HG03520 (cell line): ENCODE measurements at regions not wholly inside any gene's neighbourhood (a gene's known extent, or its start where the extent isn't known, plus 50 kb on each side); places are given as distances from the start of the nearest gene placed in this dataset.

Experiments
- ATAC-seq: cut with Tn5 transposase; IDR thresholded peaks from one replicate; pipeline ENCODE4 v1.9.1; 2021; ENCODE audit warnings: mild to moderate bottlenecking, moderate library complexity; ENCODE audit not compliant: unreplicated experiment

DNA sequence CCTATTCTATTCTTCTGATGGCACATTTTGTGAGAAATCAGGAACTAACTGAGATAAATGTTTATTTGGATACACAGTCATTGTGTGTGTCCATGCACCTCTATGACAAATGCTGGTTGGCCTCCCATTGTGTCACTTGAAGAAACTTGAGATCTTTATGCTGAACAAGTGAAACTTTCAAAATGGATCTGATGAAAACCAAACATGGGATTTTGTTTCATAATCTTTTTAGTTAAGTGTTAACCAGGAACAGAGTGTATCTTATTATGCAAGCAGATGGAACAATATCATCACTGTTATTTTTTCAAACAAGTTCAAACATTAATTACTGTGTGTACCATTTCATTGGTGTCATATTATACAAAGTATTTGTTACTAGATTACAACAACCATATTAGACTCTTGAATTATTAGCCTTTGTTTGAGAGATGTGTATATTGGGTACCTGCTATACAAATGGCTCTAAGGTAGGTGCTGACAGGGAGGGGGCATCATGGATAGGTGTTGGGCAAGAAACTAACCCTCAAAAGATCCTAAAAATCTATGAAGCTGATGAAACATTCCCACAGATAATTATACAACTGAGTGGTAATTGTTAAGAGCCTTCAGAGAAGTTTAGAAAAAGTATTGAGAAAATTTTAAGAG lies 159.8 kb downstream of the PALM2AKAP2 start:
- ATAC-seq = no peak

GRCh38 chr9:109940561-109940960 lies 160.6 kb downstream of the PALM2AKAP2 start:
- no peak for ATAC-seq

DNA sequence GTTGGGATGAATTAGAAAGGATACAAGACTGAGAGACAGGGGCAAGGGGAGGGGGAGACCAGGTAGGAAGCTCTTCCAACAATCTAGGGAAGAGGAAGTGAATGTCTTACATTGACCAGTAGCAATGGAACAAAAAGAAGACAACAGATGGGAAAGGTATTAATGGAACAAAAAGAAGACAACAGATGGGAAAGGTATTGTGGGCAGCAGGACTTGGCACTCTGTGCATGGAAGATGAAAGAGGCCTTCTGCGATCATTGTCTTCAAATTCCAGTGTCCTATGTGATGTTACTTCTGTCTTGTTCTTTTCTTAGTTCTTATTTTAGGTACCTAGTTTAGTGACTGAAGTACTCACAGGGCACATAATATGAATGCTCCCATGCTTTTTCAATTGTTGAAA lies 161.8 kb downstream of the PALM2AKAP2 start:
- no peak for ATAC-seq

- no peak for ATAC-seq
Observed at GRCh38 chr9:109945573-109945972, 165.6 kb downstream of the PALM2AKAP2 start.

DNA sequence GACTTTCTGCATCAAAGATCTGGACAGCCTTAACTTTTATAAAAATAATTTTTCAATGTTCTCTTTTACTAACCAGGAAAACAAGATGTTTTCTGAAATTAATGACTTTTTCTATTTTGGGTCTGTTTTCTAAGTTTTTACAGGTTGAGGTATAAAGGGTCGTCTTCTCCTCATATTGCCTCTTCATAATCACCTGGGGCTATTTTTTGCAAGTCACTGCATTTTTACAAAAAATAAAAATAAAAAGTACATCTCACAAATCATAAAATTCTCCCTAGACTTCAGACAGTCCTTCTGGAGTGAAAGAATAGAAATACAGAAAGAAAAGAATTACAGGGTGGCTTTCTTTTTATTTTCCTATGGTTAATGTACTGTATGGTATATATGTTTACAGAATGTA lies 168.5 kb downstream of the PALM2AKAP2 start:
- no peak for ATAC-seq

GRCh38 chr9:109950710-109951443 lies 170.9 kb downstream of the PALM2AKAP2 start:
- peak; percentile 86 for ATAC-seq

DNA sequence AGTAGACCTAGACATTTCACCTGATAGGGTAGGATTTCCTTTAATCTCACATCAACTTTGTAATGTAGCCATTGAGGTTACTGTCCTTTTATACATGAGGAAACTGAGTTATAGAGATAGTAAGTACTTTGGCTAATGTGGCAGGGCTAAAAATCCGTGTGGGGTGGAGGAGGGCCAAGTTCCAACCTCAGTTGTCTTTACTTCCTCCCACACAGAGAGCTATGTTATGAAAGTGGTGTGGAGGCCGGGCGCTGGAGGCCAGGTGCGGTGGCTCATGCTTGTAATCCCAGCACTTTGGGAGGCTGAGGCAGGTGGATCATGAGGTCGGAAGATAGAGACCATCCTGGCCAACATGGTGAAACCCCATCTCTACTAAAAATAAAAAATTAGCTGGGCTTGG lies 173.3 kb downstream of the PALM2AKAP2 start:
- no peak for ATAC-seq

DNA sequence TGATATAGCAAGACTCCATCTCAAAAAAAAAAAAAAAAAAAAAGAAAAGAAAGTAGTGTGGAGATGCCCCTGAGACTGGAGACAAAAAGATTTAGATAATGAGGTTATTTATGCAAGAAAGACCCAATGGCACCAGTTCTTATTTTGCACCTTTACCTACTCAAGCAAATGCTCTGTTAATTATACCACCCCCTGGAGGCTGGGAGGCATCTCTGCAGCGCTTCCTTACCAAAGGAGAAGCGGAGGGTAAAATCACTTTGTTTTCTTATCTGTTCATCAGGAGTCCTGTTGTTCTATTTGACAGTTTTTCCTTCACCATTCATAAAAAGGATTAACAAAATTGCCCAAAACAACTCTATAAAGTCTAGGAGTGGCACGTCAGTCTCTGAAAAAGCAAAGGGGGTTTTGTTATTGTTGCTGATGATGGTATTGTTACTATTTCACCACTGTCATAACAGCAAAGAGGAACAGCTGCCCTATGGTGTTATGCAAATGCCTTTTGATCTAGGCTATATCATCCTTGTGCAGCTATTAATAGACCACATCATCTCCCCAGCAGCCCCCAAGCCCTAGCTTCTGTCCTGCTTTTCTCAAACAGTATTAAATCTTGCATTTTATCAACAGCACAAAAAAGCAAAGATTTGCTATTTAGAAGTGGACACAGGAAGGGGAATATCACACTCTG lies 174.0 kb downstream of the PALM2AKAP2 start:
- no peak for ATAC-seq

DNA sequence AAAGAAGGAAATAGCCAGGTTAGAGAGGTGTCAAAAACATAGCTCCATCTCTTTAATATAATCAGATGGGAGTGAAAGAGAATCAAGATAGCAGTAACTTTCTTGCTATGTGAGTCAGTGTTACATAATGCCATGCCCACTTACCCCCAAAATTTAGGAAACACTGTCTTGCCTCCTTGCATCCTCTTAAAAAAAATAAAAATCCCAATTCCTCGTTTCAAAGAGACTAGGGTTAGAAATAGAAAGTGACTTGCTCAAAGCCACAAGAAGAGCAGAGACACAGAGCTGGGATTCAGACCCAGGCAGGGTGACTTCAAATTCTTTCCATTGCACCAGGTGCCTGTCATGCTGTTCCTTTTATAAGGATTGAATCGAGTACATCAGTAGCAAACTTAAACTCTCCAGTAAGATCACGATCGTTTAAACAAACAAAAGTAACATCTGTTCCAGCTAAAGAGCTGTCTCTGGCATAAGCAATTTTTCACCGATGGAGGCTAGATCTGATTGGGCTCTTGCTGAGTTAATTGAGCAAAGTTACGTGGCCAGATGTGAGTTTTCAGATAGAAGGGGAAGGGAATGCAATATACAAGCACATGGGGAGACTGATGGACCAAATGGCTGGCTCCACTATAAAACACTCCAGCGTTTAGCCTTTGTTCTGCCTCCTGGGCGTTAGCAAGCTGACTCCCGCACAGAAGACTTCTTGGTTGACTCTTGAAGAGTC lies 176.9 kb downstream of the PALM2AKAP2 start:
- ATAC-seq = no peak

DNA sequence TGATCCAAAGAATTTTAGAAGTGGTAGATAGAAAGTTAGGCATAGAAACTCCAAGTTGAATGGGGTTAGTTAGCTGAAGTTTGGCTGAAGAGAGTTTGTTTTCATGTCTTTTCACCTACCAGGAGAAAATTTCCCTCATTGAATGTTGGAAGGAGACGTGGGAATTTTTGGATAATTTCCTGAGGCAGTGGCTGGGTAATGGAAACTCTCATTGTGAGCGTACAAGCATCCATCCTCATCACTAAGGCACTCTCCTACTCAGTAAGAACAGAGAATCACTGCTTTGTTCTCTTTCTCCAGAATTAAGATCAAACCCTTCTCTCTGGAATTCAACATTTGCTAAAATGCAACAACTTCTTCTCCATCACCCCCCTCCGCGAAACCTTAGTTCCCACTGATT lies 179.7 kb downstream of the PALM2AKAP2 start:
- ATAC-seq = no peak

DNA sequence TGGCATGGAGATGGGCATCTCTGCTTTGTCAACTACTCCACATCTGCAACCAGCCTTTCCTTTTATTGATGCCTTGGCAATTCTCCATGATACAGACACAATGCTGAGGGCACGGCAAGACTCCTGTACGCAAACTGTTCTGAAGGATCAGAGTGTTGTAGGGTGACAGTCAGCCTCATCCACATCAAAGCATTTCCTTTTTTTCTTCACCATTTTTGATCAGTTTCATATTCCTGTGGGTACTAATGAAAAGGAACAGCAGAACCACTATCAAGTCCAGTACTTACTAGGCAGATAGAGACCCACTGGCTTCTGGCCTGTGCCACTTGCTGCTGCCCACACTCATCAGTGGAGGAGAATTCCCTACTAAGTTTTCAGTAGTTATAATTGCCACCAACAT lies 181.6 kb downstream of the PALM2AKAP2 start:
- no peak for ATAC-seq

GRCh38 chr9:109962215-109962614 lies 182.2 kb downstream of the PALM2AKAP2 start:
- no peak for ATAC-seq

- ATAC-seq = no peak
Observed at GRCh38 chr9:109963079-109963478, 183.1 kb downstream of the PALM2AKAP2 start.

DNA sequence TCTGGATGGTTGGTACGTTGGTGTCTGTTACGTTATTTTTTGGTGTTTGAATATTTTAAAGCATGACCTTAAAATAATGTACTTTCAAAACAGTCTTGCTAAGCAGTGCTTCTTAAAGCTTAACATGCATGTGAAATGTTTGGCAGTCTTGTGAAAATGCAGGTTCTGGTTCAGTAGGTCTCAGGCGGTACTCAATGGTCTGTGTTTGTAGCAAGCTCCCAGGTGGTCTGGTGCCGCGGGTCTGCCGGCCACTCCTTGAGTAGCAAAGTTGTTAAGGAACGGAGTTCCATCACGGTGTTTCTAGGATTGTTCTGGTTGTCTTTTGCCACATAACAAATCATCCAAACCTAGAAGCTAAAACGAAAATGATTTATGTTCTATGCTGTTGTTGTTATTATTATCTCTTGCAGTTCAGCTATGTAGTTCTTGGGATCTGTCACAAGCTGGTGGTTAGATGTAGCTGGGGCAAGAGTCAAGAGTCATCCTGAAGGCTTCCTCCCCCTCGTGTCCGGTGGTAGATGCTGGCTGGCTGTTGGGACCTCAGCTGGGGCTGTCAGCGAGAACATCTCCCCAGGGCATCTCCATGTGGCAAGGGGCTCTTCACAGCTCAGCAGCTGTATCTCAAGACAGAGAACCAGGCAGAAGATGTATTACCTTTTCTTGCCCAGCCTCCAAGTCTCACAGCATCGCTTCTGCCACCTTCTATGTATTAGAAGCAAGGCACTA lies 186.8 kb downstream of the PALM2AKAP2 start:
- peak; percentile 24 for ATAC-seq

DNA sequence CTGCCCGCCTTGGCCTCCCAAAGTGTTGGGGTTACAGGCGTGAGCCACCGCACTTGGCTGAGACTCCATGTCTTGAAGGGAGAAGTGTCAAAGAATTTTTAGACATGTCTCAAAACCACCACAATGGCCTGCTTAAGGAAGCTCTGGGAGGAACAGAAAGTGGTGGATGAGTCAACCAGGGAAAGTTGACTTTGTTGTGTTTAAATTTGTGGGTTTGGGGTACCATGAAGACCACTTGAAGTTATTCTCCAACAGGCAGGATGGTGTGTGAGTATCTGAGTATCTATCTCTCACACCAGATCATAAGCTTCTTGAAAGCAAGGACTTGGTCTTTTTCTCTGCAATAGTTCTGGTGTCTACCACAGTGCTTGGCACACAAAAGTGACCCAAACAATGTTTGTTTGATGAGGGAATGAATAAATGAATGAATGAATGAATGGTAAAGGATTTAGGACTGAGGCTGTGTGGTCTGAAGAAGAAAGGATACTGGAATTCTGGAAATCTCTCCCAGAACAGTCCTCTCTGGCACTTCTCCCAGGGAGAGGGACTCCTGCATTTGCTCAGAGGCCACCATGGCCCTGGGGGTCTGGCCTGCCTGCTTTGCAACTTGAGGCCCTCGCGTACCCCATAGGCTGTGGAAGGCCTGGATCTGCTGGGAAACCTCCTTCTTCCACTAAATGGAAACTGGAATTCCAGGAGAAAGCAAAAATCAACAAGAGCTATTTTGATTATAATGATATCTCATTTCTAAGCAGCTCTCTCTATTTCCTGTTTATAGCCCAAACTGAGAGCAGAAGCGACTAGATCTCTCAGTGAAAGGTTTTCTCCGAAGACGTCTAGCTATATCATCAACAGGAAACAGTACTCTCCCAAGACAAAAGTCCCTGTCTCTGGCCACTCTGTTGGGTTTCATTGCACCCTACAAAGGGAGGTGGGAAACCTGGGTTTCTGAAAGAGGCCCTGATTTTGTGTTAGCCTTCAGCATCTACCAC lies 187.9 kb downstream of the PALM2AKAP2 start:
- ATAC-seq = no peak

DNA sequence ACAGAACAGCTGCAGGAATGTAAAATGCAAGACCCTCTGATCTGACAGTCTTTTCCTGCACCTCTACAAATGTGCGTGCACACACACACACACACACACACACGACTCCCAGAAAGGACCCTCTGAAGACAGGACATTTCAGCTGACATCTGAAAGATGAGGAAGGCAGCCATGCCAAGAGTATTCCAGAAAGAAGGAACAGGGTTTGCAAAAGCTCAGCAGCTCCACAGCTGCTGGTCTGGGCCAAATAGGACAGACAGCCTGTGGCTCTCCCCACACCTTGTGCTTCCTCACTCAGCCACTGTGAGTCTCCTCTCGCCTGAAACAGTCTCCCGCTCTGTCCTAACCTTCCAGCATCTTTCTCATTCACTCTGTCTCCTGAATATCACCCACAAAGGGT lies 189.0 kb downstream of the PALM2AKAP2 start:
- ATAC-seq = no peak

GRCh38 chr9:109969573-109970237 lies 189.7 kb downstream of the PALM2AKAP2 start:
- no peak for ATAC-seq

GRCh38 chr9:109971226-109971625 lies 191.2 kb downstream of the PALM2AKAP2 start:
- ATAC-seq = no peak
